ENCODE measurements at regions not wholly inside any gene's neighbourhood (a gene's known extent, or its start where the extent isn't known, plus 50 kb on each side); places are given as distances from the start of the nearest gene placed in this dataset.

DNA sequence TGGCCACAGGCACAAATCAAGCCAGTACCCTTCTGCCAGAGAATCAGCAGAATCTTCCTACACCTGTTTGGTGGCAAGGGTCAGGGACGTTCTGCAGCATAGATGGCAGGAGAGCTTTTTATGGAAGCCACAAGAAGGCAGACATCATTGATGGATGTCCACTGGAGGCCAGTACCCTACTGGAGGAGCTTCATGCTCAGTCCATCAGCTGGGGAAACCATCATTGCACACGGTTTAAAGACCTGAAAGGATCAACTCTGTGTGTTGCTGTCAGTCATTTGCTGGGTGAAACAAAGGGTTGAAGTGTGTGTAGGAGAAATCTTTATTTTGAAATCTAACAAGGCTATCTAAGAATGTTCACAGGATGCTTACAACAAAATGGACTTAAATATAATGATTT is 158.9 kb upstream of the SASH1 start:
- no peak overlapping the region for H3K4me3 ChIP-seq (replicated peaks; ENCODE audit: insufficient read depth, low read length)
- no peaks in the 10 kb centered on the region for H3K27me3 ChIP-seq (ENCODE audit: insufficient read depth, poor library complexity, severe bottlenecking)
- TF ChIP-seq SPI1 (IDR thresholded peaks at IDR 0.05; ENCODE audit: borderline replicate concordance, low read depth) (no peak), GABPA (IDR thresholded peaks at IDR 0.05; ENCODE audit: low read depth) (no peak), POLR2AphosphoS5 (IDR thresholded peaks at IDR 0.05; ENCODE audit: low read depth) (no peak)
- TF ChIP-seq, protein P1, sequence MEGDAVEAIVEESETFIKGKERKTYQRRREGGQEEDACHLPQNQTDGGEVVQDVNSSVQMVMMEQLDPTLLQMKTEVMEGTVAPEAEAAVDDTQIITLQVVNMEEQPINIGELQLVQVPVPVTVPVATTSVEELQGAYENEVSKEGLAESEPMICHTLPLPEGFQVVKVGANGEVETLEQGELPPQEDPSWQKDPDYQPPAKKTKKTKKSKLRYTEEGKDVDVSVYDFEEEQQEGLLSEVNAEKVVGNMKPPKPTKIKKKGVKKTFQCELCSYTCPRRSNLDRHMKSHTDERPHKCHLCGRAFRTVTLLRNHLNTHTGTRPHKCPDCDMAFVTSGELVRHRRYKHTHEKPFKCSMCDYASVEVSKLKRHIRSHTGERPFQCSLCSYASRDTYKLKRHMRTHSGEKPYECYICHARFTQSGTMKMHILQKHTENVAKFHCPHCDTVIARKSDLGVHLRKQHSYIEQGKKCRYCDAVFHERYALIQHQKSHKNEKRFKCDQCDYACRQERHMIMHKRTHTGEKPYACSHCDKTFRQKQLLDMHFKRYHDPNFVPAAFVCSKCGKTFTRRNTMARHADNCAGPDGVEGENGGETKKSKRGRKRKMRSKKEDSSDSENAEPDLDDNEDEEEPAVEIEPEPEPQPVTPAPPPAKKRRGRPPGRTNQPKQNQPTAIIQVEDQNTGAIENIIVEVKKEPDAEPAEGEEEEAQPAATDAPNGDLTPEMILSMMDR (IDR thresholded peaks at IDR 0.05; ENCODE audit: insufficient read depth, low read length): no peak
- TF ChIP-seq, protein P2, sequence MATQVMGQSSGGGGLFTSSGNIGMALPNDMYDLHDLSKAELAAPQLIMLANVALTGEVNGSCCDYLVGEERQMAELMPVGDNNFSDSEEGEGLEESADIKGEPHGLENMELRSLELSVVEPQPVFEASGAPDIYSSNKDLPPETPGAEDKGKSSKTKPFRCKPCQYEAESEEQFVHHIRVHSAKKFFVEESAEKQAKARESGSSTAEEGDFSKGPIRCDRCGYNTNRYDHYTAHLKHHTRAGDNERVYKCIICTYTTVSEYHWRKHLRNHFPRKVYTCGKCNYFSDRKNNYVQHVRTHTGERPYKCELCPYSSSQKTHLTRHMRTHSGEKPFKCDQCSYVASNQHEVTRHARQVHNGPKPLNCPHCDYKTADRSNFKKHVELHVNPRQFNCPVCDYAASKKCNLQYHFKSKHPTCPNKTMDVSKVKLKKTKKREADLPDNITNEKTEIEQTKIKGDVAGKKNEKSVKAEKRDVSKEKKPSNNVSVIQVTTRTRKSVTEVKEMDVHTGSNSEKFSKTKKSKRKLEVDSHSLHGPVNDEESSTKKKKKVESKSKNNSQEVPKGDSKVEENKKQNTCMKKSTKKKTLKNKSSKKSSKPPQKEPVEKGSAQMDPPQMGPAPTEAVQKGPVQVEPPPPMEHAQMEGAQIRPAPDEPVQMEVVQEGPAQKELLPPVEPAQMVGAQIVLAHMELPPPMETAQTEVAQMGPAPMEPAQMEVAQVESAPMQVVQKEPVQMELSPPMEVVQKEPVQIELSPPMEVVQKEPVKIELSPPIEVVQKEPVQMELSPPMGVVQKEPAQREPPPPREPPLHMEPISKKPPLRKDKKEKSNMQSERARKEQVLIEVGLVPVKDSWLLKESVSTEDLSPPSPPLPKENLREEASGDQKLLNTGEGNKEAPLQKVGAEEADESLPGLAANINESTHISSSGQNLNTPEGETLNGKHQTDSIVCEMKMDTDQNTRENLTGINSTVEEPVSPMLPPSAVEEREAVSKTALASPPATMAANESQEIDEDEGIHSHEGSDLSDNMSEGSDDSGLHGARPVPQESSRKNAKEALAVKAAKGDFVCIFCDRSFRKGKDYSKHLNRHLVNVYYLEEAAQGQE (IDR thresholded peaks at IDR 0.05; ENCODE audit: insufficient replicate concordance, low read depth): no peak
- no peak for DNase-seq (ENCODE audit: low read depth in 1 of 2, low spot score in 1 of 2)
- no peak overlapping the region for H3K27ac ChIP-seq (replicated peaks)

DNA sequence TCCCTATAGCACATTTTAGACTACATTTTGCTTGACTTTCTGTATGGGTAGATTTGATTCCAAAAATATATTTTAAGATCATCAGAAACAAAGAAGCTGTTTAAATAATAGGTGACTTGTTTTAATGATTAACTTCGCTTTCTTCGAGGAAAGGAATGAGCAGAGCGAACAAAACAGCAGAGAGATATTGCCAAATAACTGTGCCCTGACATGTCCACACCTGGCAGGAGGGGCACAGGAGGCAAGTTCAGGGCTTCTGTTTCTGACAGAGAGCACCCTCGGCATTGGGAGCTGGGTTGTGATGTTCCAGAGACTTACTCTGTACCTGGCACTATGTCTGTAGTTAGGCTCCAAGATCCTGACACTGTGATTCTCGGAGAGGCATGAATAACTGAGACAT is 155.7 kb upstream of the SASH1 start:
- H3K4me3 ChIP-seq (replicated peaks; ENCODE audit: insufficient read depth, low read length): no peak overlapping the region
- H3K27me3 ChIP-seq (ENCODE audit: insufficient read depth, poor library complexity, severe bottlenecking): no peaks in the 10 kb centered on the region
- TF ChIP-seq GABPA (IDR thresholded peaks at IDR 0.05; ENCODE audit: low read depth) (no peak), SPI1 (IDR thresholded peaks at IDR 0.05; ENCODE audit: borderline replicate concordance, low read depth) (no peak), POLR2AphosphoS5 (IDR thresholded peaks at IDR 0.05; ENCODE audit: low read depth) (no peak)
- TF ChIP-seq, protein P1 (IDR thresholded peaks at IDR 0.05; ENCODE audit: insufficient read depth, low read length): no peak
- TF ChIP-seq, protein P2 (IDR thresholded peaks at IDR 0.05; ENCODE audit: insufficient replicate concordance, low read depth): no peak
- no peak for DNase-seq (ENCODE audit: low read depth in 1 of 2, low spot score in 1 of 2)
- H3K27ac ChIP-seq (replicated peaks): no peak overlapping the region

DNA sequence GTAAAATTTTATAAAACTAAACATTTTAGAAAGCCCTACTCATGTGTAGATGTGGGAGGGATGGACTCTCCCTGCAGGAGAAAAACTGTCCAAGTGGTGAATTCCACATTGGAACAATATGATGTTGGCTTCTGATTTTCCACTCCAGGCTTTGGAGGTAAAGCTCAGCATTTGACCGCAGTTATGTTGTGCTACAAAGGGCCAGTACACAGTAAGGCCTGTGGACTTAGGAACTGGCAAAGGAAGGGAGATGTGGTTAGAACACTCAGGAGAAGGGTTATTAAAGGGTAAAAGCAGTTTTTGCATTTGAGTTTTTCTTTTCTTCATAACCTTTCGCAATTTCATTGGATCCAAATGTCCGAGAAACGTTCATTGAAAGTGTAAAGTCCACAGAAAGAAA is 150.3 kb upstream of the SASH1 start:
- TF ChIP-seq SPI1 (IDR thresholded peaks at IDR 0.05; ENCODE audit: borderline replicate concordance, low read depth): no peak
- no peak for TF ChIP-seq GABPA (IDR thresholded peaks at IDR 0.05; ENCODE audit: low read depth)
- TF ChIP-seq, protein P1 (IDR thresholded peaks at IDR 0.05; ENCODE audit: insufficient read depth, low read length): no peak
- TF ChIP-seq POLR2AphosphoS5 (IDR thresholded peaks at IDR 0.05; ENCODE audit: low read depth): no peak
- TF ChIP-seq, protein P2 (IDR thresholded peaks at IDR 0.05; ENCODE audit: insufficient replicate concordance, low read depth): no peak
- Histone ChIP-seq H3K4me3 (replicated peaks; ENCODE audit: insufficient read depth, low read length) (no peak overlapping the region), H3K27ac (replicated peaks) (no peak overlapping the region), H3K27me3 (ENCODE audit: insufficient read depth, poor library complexity, severe bottlenecking) (no peaks in the 10 kb centered on the region)
- no peak for DNase-seq (ENCODE audit: low read depth in 1 of 2, low spot score in 1 of 2)

Measured in HL-60 (cell line).